H1 (cell line): ENCODE measurements at regions not wholly inside any gene's neighbourhood (a gene's known extent, or its start where the extent isn't known, plus 50 kb on each side); places are given as distances from the start of the nearest gene placed in this dataset.

ENCODE experiments used
- CTCF ChIA-PET: fragments of 300-600 bp; sonication (Branson Sonifier 250); formaldehyde crosslinking; loops from one replicate; lab custom pipeline; 2021; ENCODE audit not compliant: partially characterized antibody; lab: Charles Lee
- POLR2A ChIA-PET: fragments of 300-600 bp; sonication (Branson Sonifier 250); formaldehyde crosslinking; loops from one replicate; lab custom pipeline; 2021; ENCODE audit warnings: inconsistent platforms; ENCODE audit not compliant: partially characterized antibody; lab: Charles Lee
- DNase-seq, 2 experiments: peaks; one replicate each; pipeline versions ENCODE4 v3.0.0 to v3.0.0-alpha.2; 2010 to 2022; ENCODE audit warnings: low spot score in 2 of 2, low read depth in 1 of 2, mixed read lengths in 1 of 2
- FAIRE-seq: peaks from 2 replicates; lab custom pipeline; 2011; peaks lifted over from hg19 to GRCh38; lab: Jason Lieb, UNC
- H2AFZ ChIP-seq: 2 replicates; pipeline ENCODE4 v1.8.1; 2012; ENCODE audit warnings: low read length, inconsistent platforms
- H2AK5ac ChIP-seq: 2 replicates; pipeline ENCODE4 v1.6.1; 2013; ENCODE audit warnings: low read depth, low read length
- H2BK120ac ChIP-seq: replicated peaks from 2 replicates; pipeline ENCODE3; 2013; ENCODE audit warnings: low read depth, low read length, inconsistent platforms
- H2BK12ac ChIP-seq: 2 replicates; pipeline ENCODE4 v1.6.1; 2013; ENCODE audit warnings: low read depth, low read length
- H2BK15ac ChIP-seq: 2 replicates; pipeline ENCODE4 v1.6.1; 2013; ENCODE audit warnings: low read length
- H2BK20ac ChIP-seq: 2 replicates; pipeline ENCODE4 v1.6.1; 2013; ENCODE audit warnings: low read length
- H2BK5ac ChIP-seq: 2 replicates; pipeline ENCODE4 v1.6.1; 2013; ENCODE audit warnings: low read depth, low read length
- H3K14ac ChIP-seq: 2 replicates; pipeline ENCODE4 v1.6.1; 2013; ENCODE audit warnings: inconsistent platforms; ENCODE audit not compliant: insufficient read length
- H3K18ac ChIP-seq: 2 replicates; pipeline ENCODE4 v1.6.1; 2013; ENCODE audit warnings: low read length; ENCODE audit errors: extremely low read depth
- H3K23ac ChIP-seq: 2 replicates; pipeline ENCODE4 v1.6.1; 2013; ENCODE audit warnings: inconsistent platforms; ENCODE audit not compliant: insufficient read length
- H3K23me2 ChIP-seq: 2 replicates; pipeline ENCODE4 v1.6.1; 2013; ENCODE audit warnings: low read depth, low read length
- H3K27ac ChIP-seq: 2 replicates; pipeline ENCODE4 v1.6.1; 2011; ENCODE audit warnings: low read depth, low read length, inconsistent platforms
- H3K27me3 ChIP-seq, 4 experiments: replicated peaks in 1 of 4; 1 replicate in 1 of 4; 2 replicates in 3 of 4; pipeline versions ENCODE4 v1.6.1 to v1.8.1; 2011 to 2013; ENCODE audit warnings: low read length in 3 of 4, mild to moderate bottlenecking in 3 of 4, inconsistent platforms in 2 of 4, mixed read lengths in 2 of 4, moderate library complexity in 1 of 4; ENCODE audit not compliant: control insufficient read depth in 3 of 4, insufficient read depth in 3 of 4; ENCODE audit errors: extremely low read depth in 1 of 4
- H3K36me3 ChIP-seq, 4 experiments: 2 replicates each; pipeline versions ENCODE4 v1.6.1 to v1.8.1; 2011 to 2013; ENCODE audit warnings: mild to moderate bottlenecking in 4 of 4, low read length in 3 of 4, moderate library complexity in 2 of 4, control low read depth in 1 of 4, inconsistent platforms in 1 of 4; ENCODE audit not compliant: insufficient read depth in 4 of 4, control insufficient read depth in 2 of 4
- H3K4ac ChIP-seq: replicated peaks from 2 replicates; pipeline ENCODE3; 2013; ENCODE audit warnings: low read length, low read depth, mixed read lengths, inconsistent platforms; ENCODE audit not compliant: insufficient read length
- H3K4me1 ChIP-seq, 4 experiments: replicated peaks in 1 of 4; 1 replicate in 1 of 4; 2 replicates in 3 of 4; pipeline versions ENCODE4 v1.6.1 to v1.8.1; 2011 to 2013; ENCODE audit warnings: low read length in 3 of 4, inconsistent platforms in 2 of 4, mixed read lengths in 1 of 4; ENCODE audit not compliant: insufficient read depth in 4 of 4, control insufficient read depth in 3 of 4
- H3K4me2 ChIP-seq, 2 experiments: 2 replicates each; pipeline versions ENCODE4 v1.6.1 to v1.8.1; 2011 to 2013; ENCODE audit warnings: low read depth in 2 of 2, low read length in 2 of 2, control low read depth in 1 of 2, inconsistent platforms in 1 of 2, mild to moderate bottlenecking in 1 of 2; ENCODE audit not compliant: insufficient read depth in 1 of 2
- H3K4me3 ChIP-seq, 4 experiments: fragments of 200-600, 300-600 bp in 1 of 4; sonication (generic), shearing (Covaris generic), sonication (Bioruptor Twin) in 1 of 4; 2 replicates each; pipeline versions ENCODE4 v1.5.1 to v1.8.1; 2011 to 2016; ENCODE audit warnings: low read length in 4 of 4, low read depth in 3 of 4, control low read depth in 2 of 4, inconsistent platforms in 2 of 4, mild to moderate bottlenecking in 2 of 4, mixed read lengths in 1 of 4, moderate library complexity in 1 of 4; ENCODE audit not compliant: insufficient read depth in 2 of 4; ENCODE audit errors: extremely low read depth in 1 of 4
- H3K56ac ChIP-seq: replicated peaks from 2 replicates; pipeline ENCODE3; 2013; ENCODE audit warnings: low read depth, mild to moderate bottlenecking, mixed read lengths, low read length, inconsistent platforms; ENCODE audit not compliant: insufficient read length
- H3K79me1 ChIP-seq: 2 replicates; pipeline ENCODE4 v1.6.1; 2013; ENCODE audit warnings: low read depth, low read length, control low read depth
- H3K79me2 ChIP-seq, 2 experiments: 2 replicates each; pipeline versions ENCODE4 v1.6.1 to v1.8.1; 2012 to 2013; ENCODE audit warnings: low read length in 2 of 2, mild to moderate bottlenecking in 2 of 2, inconsistent platforms in 1 of 2; ENCODE audit not compliant: insufficient read depth in 2 of 2, control insufficient read depth in 1 of 2
- H3K9ac ChIP-seq, 4 experiments: replicated peaks in 1 of 4; 1 replicate in 1 of 4; 2 replicates in 3 of 4; pipeline versions ENCODE4 v1.6.1 to v1.8.1; 2011 to 2013; ENCODE audit warnings: low read depth in 3 of 4, low read length in 3 of 4, control low read depth in 2 of 4, mild to moderate bottlenecking in 2 of 4, moderate library complexity in 2 of 4, inconsistent platforms in 1 of 4; ENCODE audit errors: extremely low read depth in 1 of 4
- H3K9me3 ChIP-seq, 2 experiments: 2 replicates each; pipeline versions ENCODE4 v1.6.1 to v1.8.1; 2012 to 2013; ENCODE audit warnings: mild to moderate bottlenecking in 2 of 2, moderate library complexity in 2 of 2, control low read depth in 1 of 2, inconsistent platforms in 1 of 2, low read depth in 1 of 2, low read length in 1 of 2, mixed read lengths in 1 of 2; ENCODE audit not compliant: insufficient read depth in 2 of 2
- H4K20me1 ChIP-seq, 2 experiments: replicated peaks in 1 of 2; 2 replicates each; pipeline versions ENCODE3 to v1.8.1; 2011 to 2013; ENCODE audit warnings: inconsistent platforms in 2 of 2, low read length in 2 of 2, mild to moderate bottlenecking in 1 of 2; ENCODE audit not compliant: insufficient read depth in 2 of 2, control insufficient read depth in 1 of 2
- H4K5ac ChIP-seq: 2 replicates; pipeline ENCODE4 v1.6.1; 2013; ENCODE audit warnings: low read length, low read depth, mixed read lengths, inconsistent platforms; ENCODE audit not compliant: insufficient read length
- H4K8ac ChIP-seq: 2 replicates; pipeline ENCODE4 v1.8.0; 2013; ENCODE audit warnings: mild to moderate bottlenecking, moderate library complexity, low read length, inconsistent platforms; ENCODE audit not compliant: insufficient read depth; ENCODE audit errors: extremely low read depth
- H4K91ac ChIP-seq: replicated peaks from 2 replicates; pipeline ENCODE3; 2013; ENCODE audit warnings: low read length, mixed read lengths, inconsistent platforms; ENCODE audit not compliant: insufficient read length
- BCL11A ChIP-seq, 2 experiments: IDR thresholded peaks; one replicate each; pipeline ENCODE4 v1.6.1; 2011; ENCODE audit warnings: low read depth in 2 of 2, low read length in 2 of 2, mild to moderate bottlenecking in 2 of 2
- BRCA1 ChIP-seq: IDR thresholded peaks from 2 replicates; pipeline ENCODE4 v1.6.1; 2012; ENCODE audit warnings: low read depth, low read length, improper control_type of control experiment
- GTF2F1 ChIP-seq: IDR thresholded peaks from 2 replicates; pipeline ENCODE4 v1.6.1; 2012; ENCODE audit warnings: low read depth, low read length, improper control_type of control experiment, borderline replicate concordance
- NANOG ChIP-seq: IDR thresholded peaks from 2 replicates; pipeline ENCODE4 v1.6.1; 2011; ENCODE audit warnings: low read length, low read depth, mild to moderate bottlenecking, inconsistent platforms; ENCODE audit not compliant: insufficient read depth, poor library complexity, severe bottlenecking
- RAD21 ChIP-seq, 2 experiments: IDR thresholded peaks in 1 of 2; conservative IDR thresholded peaks in 1 of 2; 2 replicates each; pipeline ENCODE4 v1.6.1; 2011; ENCODE audit warnings: low read depth in 2 of 2, low read length in 2 of 2, improper control_type of control experiment in 1 of 2, inconsistent platforms in 1 of 2, mild to moderate bottlenecking in 1 of 2, moderate library complexity in 1 of 2
- RBBP5 ChIP-seq: IDR thresholded peaks from 2 replicates; pipeline ENCODE4 v1.7.1; 2012; ENCODE audit warnings: low read depth, mild to moderate bottlenecking, inconsistent platforms, low read length, moderate library complexity, borderline replicate concordance
- SIX5 ChIP-seq: IDR thresholded peaks from 2 replicates; pipeline ENCODE4 v1.6.1; 2011; ENCODE audit warnings: mild to moderate bottlenecking, low read depth, low read length
- SP1 ChIP-seq: IDR thresholded peaks from 2 replicates; pipeline ENCODE4 v1.6.1; 2011; ENCODE audit warnings: low read depth, low read length
- YY1 ChIP-seq: IDR thresholded peaks from 2 replicates; pipeline ENCODE4 v1.6.1; 2011; ENCODE audit warnings: low read depth, mild to moderate bottlenecking, low read length
- WGBS, 2 experiments: shearing (Covaris generic) in 1 of 2; methylation state at CpG; one replicate each; pipeline versions ENCODE4 v1.1.6 to v1.1.7; 2013 to 2015; ENCODE audit warnings: low lambda C conversion rate in 2 of 2, mixed read lengths in 2 of 2, inconsistent platforms in 1 of 2, low coverage in 1 of 2, missing lambda C conversion rate in 1 of 2; ENCODE audit not compliant: insufficient replicate concordance in 2 of 2, insufficient coverage in 1 of 2, insufficient read length in 1 of 2; ENCODE audit errors: extremely low coverage in 1 of 2, missing lambda C conversion rate in 1 of 2; 5-methylcytosine and 5-hydroxymethylcytosine counted together
- TF ChIP-seq, protein P1 (sequence below): IDR thresholded peaks from 2 replicates; pipeline ENCODE4 v1.6.1; 2011; ENCODE audit warnings: low read depth, mild to moderate bottlenecking, low read length; ENCODE audit not compliant: insufficient read depth
- TF ChIP-seq, protein P2 (sequence below), 3 experiments: IDR thresholded peaks; 1 replicate in 2 of 3; 2 replicates in 1 of 3; pipeline versions ENCODE4 v1.5.1 to v1.6.1; 2011; ENCODE audit warnings: low read length in 3 of 3, mild to moderate bottlenecking in 3 of 3, inconsistent platforms in 2 of 3, low read depth in 1 of 3, moderate library complexity in 1 of 3; ENCODE audit not compliant: insufficient read depth in 1 of 3; ENCODE audit errors: control extremely low read depth in 1 of 3

GRCh38 chr12:114229150-114229549 is 176.8 kb downstream of the TBX5 start:
- Histone ChIP-seq H2BK15ac (no peak overlapping the region), H2BK5ac (no peak overlapping the region), H3K4me1 (peaks cover 0 to 6% (median 2%) of the 10 kb centered on the region in 4 experiments; a peak in 3 of 7 replicates), H3K18ac (no peak overlapping the region), H3K27me3 (no peaks in the 10 kb centered on the region; a peak in 1 of 7 replicates), H3K23me2 (no peaks in the 10 kb centered on the region; the same call in 1 of the 2 replicates), H3K4me3 (no peak overlapping the region), H4K8ac (no peak overlapping the region), H3K9me3 (no peaks in the 10 kb centered on the region), H3K9ac (no peak overlapping the region), H2BK120ac (no peak overlapping the region), H3K79me1 (no peaks in the 10 kb centered on the region), H3K4ac (no peak overlapping the region), H3K27ac (no peak overlapping the region), H2BK12ac (no peak overlapping the region), H3K14ac (no peak overlapping the region), H3K36me3 (no peaks in the 10 kb centered on the region), H4K5ac (no peak overlapping the region), H3K4me2 (no peak overlapping the region), H2AK5ac (no peak overlapping the region), H4K20me1 (no peaks in the 10 kb centered on the region), H2BK20ac (no peak overlapping the region), H3K23ac (no peak overlapping the region), H4K91ac (no peak overlapping the region), H2AFZ (no peak overlapping the region), H3K79me2 (no peaks in the 10 kb centered on the region), H3K56ac (no peak overlapping the region)
- DNase-seq (no peak), FAIRE-seq (no peak)
- 84% methylated on average over 1 of the region's 1 CpG; no CpG with 5 or more reads in 1 of the 2 experiments for WGBS, 2 experiments
- ChIA-PET CTCF (interaction anchor here (0.7 kb wide), 1 partner anchor 63 kb away, joined by 3 read pairs; no protein-coding TSS in a partner anchor), POLR2A (interaction anchor here (1.1 kb wide), 1 partner anchor 9 kb away, joined by 3 read pairs; no protein-coding TSS in a partner anchor)
- TF ChIP-seq RBBP5, result no peak
- TF ChIP-seq SIX5, result no peak
- no peak for TF ChIP-seq BRCA1
- TF ChIP-seq RAD21 (IDR thresholded peaks at IDR 0.05 in 1 of 2, conservative IDR thresholded peaks at IDR 0.05 in 1 of 2; ENCODE audit: low read depth in 2 of 2, low read length in 2 of 2), result no peak
- no peak for TF ChIP-seq NANOG
- TF ChIP-seq GTF2F1, result no peak
- TF ChIP-seq, protein P1, sequence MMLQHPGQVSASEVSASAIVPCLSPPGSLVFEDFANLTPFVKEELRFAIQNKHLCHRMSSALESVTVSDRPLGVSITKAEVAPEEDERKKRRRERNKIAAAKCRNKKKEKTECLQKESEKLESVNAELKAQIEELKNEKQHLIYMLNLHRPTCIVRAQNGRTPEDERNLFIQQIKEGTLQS, result no peak
- TF ChIP-seq, protein P2, sequence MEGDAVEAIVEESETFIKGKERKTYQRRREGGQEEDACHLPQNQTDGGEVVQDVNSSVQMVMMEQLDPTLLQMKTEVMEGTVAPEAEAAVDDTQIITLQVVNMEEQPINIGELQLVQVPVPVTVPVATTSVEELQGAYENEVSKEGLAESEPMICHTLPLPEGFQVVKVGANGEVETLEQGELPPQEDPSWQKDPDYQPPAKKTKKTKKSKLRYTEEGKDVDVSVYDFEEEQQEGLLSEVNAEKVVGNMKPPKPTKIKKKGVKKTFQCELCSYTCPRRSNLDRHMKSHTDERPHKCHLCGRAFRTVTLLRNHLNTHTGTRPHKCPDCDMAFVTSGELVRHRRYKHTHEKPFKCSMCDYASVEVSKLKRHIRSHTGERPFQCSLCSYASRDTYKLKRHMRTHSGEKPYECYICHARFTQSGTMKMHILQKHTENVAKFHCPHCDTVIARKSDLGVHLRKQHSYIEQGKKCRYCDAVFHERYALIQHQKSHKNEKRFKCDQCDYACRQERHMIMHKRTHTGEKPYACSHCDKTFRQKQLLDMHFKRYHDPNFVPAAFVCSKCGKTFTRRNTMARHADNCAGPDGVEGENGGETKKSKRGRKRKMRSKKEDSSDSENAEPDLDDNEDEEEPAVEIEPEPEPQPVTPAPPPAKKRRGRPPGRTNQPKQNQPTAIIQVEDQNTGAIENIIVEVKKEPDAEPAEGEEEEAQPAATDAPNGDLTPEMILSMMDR (IDR thresholded peaks at IDR 0.05; ENCODE audit: control extremely low read depth in 1 of 3, insufficient read depth in 1 of 3, low read depth in 1 of 3, low read length in 3 of 3), result no peak
- no peak for TF ChIP-seq SP1
- TF ChIP-seq YY1, result no peak
- TF ChIP-seq BCL11A (IDR thresholded peaks at IDR 0.05; ENCODE audit: low read depth in 2 of 2, low read length in 2 of 2), result no peak
